ENCODE measurements at regions not wholly inside any gene's neighbourhood (a gene's known extent, or its start where the extent isn't known, plus 50 kb on each side); places are given as distances from the start of the nearest gene placed in this dataset.

- DNase-seq (ENCODE audit: low read depth in 2 of 2), result no peak
These were observed 62.7 kb downstream of the NPTX2 start for GRCh38 chr7:98679741-98680140.

GRCh38 chr7:98681511-98681910 is 64.4 kb downstream of the NPTX2 start:
- no peak for DNase-seq (ENCODE audit: low read depth in 2 of 2)

- no peak for DNase-seq (ENCODE audit: low read depth in 2 of 2)
These were observed 64.9 kb downstream of the NPTX2 start for GRCh38 chr7:98681951-98682350.

DNA sequence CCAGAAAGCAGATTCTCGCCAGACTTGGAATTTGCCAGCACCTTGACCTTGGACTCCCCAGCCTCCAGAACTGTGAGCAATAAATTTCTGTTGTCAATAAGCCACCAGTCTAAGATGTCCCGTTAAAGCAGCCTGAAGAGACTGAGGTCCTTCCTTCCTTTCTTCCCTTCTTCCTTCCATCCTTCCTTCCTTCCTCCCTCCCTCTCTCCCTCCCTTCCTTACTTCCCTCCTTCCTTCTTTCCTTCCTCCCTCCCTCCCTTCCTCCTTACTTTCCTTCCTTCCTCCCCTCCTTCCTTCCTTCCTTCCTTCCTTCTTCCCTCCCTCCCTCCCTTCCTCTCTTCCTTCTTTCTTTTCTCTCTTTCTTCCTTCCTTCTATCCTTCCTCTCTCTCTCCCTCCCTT is 66.4 kb downstream of the NPTX2 start:
- DNase-seq (ENCODE audit: low read depth in 2 of 2), result no peak

DNA sequence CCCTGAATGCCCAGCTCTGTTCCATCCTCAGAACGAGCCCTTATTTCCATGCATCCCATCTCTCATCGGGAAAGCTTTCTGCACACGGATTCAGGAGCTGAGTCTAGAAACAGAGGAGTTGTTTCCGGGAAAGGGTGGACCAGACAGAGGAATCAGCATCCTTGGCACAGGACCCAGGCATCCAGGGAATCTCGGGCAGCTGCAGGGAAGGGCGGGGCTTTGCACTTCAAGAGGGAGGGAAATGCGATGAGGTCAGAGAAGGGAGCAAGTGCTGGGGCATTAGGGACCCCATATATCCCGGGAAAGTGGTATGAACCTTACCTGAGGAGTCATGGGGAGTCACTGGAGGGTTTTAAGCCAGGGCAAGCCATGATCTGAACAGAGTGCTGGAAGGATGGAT is 68.5 kb downstream of the NPTX2 start:
- DNase-seq (ENCODE audit: low read depth in 2 of 2), result no peak

- no peak for DNase-seq (ENCODE audit: low read depth in 2 of 2)
These were observed 69.5 kb downstream of the NPTX2 start for GRCh38 chr7:98686466-98687080.

DNA sequence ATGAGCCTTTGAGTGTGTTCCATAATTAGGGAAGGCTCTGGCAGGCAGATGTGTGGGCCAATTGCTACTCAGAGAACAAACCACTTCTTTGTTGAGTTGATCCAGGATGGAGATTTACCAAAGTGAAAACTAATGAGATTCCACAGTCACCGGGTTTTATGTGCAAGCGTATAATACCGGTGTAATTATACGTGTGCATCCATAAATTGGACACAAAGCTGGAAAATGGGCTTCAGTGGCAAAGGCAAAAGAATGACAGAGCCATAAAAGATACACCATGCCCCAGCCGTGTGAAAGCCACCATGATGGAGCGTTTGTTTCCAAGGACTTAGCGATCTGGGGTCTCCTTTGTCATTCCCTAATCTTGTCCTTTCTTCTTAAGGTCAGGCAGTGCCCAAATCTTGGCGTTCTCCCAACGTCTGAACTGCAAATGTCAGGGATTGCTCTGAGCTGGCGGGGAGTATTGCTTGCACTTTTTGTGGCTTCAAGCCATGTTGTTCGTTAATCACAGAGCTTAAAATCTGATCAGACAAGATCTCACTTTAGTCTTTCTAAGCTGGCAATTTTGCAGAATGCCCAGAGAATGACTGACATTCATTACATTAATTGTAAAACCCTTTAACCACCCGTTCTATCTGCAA is 70.1 kb downstream of the NPTX2 start:
- no peak for DNase-seq (ENCODE audit: low read depth in 2 of 2)

GRCh38 chr7:98691619-98692018 is 74.5 kb downstream of the NPTX2 start:
- DNase-seq (ENCODE audit: low read depth in 2 of 2), result no peak

- DNase-seq (ENCODE audit: low read depth in 2 of 2), result no peak
These were observed 80.0 kb downstream of the NPTX2 start for GRCh38 chr7:98697083-98697482.

- DNase-seq (ENCODE audit: low read depth in 2 of 2), result no peak
These were observed 80.6 kb downstream of the NPTX2 start for GRCh38 chr7:98697485-98698240.

- no peak for DNase-seq (ENCODE audit: low read depth in 2 of 2)
These were observed 81.9 kb downstream of the NPTX2 start for GRCh38 chr7:98698976-98699375.

- no peak for DNase-seq (ENCODE audit: low read depth in 2 of 2)
These were observed 83.4 kb downstream of the NPTX2 start for GRCh38 chr7:98700533-98700932.

GRCh38 chr7:98701372-98701771 is 84.3 kb downstream of the NPTX2 start:
- DNase-seq (ENCODE audit: low read depth in 2 of 2), result no peak

- no peak for DNase-seq (ENCODE audit: low read depth in 2 of 2)
These were observed 84.9 kb downstream of the NPTX2 start for GRCh38 chr7:98702021-98702420.

DNA sequence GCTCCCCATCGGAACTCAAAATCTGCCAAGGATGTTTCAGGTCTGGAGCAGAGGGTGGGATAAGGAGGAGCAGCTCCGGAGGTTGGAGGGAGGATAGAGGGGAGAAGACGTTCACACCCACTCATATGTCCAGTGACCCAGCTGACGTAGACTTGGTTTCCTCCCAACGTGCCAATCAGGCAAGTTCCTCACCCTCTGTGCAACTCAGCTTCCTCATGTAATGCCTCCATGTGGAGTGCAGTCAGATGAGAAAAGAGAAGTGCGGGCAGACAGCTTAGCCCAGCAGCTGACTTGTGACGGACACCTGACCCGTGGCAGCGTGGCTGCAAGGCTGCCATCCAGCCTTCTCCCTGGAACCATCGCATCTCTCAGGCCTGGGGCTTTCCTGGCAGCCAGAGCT is 86.8 kb downstream of the NPTX2 start:
- DNase-seq (ENCODE audit: low read depth in 2 of 2), result no peak

DNA sequence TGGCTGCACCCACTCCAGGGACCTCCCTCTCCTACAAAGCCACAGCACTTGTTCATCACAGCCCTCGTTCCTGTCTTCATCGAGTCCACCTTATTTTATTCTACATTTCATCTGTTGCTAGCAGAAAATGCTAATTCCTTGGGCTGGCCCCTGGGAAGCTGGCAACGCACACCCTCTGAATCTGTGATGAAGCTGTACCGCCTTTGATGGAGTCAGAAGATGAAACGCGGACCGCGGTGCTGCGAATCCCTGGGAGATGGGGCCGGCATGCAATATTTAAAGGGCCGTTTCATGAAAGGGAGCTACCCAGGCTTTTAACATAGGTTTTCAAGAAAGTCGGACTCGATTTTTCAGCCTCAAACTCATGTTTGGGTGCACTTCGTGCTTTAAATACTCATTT is 88.5 kb downstream of the NPTX2 start:
- no peak for DNase-seq (ENCODE audit: low read depth in 2 of 2)

GRCh38 chr7:98707076-98707475 is 90.0 kb downstream of the NPTX2 start:
- no peak for DNase-seq (ENCODE audit: low read depth in 2 of 2)

DNA sequence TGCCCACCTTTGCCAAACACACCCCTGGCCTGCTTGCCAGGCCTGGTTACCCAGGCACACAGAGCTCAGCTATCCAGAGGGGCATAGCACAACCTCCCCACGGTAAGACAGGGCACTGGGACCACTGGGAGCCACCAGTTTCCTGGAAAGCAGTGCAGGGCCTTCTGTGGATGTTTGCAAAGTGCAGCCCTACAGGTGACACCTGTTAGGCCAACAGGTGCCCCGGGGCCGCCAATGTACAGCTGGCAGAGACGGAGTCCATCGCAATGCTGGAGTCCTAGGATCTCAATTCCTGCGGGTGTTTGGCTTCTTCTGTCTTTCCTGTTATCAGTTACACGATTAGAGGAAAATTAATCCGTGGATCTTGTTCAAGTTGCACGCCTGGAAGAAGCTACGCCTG is 94.9 kb downstream of the NPTX2 start:
- DNase-seq (ENCODE audit: low read depth in 2 of 2), result no peak

GRCh38 chr7:98713165-98713810 is 96.2 kb downstream of the NPTX2 start:
- no peak for DNase-seq (ENCODE audit: low read depth in 2 of 2)

DNA sequence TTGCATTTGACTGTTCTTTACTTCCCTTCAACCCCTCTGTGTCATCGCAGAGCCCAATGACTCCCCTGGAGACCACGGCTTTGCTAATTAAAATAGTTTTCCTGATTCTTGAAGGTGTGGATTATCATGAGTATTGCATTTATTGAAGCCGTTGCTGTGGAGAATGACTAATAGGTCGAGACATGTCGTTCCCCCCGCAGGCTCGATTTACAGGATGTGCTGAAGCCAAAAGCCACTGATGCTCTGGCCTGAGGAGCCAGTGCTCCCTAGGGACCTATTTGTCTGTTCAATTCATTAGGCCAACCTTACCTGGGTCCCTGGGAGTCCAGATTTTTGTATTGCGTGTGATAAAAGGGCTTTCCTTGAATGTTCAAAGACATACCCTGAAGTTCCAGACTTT is 102.3 kb downstream of the NPTX2 start:
- DNase-seq (ENCODE audit: low read depth in 2 of 2), result no peak

DNA sequence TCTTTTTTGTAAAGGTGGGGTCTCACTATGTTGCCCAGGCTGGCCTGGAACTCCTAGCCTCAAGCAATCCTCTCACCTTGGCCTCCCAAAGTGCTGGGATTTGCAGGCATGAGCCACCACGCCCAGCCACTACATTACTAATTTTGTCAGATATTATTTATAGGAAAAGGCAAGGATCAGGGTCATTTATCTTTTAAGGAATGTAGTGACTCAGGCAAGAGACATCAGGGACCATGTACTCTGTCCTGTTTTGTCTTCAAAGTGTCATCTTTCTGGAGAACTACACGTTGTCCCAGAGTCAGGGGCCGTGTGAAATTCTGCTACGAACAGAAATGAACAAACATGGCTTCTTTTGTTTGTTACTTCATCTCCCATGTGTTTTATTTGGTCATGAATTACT is 105.3 kb downstream of the NPTX2 start:
- DNase-seq (ENCODE audit: low read depth in 2 of 2), result no peak

DNA sequence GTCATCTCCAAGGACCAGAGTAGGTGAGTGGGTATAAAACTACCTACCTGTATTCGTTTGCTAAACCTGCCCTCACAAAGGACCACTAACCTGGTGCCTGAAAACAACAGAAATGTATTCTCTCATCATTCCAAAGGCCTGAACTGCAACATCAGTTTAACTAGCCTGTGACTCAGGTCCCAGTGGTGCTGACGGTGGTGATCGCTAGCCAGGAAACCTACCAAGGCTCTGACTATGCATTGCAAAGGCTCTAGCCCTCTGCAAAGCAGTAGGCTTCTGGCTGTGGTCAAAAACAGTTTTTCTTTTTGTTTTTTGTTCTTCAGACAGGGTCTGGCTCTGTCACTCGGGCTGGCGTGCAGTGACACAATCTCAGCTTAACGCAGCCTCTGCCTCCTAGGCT is 107.5 kb downstream of the NPTX2 start:
- no peak for DNase-seq (ENCODE audit: low read depth in 2 of 2)

Data from stimulated activated CD4-positive, alpha-beta T cell treated with anti-CD3 and anti-CD28 coated beads, Interleukin-1b, Interleukin-23, amount 100 ng/mL, for 1 hour (primary cell).